ENCODE measurements at regions not wholly inside any gene's neighbourhood (a gene's known extent, or its start where the extent isn't known, plus 50 kb on each side); places are given as distances from the start of the nearest gene placed in this dataset.

DNA sequence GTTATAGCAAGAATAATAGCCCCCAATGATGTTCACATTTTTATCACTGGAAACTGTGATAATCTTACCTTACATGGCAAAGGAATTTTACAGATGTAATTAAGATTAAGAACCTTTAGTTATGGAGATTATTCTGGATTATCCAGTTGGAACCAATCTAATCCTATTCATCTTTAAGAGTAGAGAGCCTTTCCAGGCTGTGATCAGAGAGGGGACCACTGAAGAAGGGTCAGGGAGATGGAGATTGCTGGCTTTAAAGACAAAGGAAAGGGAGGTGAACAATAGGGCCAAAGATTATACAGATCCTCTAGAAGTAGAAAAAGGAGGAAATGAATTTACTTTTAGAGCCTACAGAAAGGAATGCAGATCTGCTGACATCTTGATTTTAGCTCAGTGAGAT, 253.5 kb upstream of the GRIN3A start:
- TF ChIP-seq, protein P1, sequence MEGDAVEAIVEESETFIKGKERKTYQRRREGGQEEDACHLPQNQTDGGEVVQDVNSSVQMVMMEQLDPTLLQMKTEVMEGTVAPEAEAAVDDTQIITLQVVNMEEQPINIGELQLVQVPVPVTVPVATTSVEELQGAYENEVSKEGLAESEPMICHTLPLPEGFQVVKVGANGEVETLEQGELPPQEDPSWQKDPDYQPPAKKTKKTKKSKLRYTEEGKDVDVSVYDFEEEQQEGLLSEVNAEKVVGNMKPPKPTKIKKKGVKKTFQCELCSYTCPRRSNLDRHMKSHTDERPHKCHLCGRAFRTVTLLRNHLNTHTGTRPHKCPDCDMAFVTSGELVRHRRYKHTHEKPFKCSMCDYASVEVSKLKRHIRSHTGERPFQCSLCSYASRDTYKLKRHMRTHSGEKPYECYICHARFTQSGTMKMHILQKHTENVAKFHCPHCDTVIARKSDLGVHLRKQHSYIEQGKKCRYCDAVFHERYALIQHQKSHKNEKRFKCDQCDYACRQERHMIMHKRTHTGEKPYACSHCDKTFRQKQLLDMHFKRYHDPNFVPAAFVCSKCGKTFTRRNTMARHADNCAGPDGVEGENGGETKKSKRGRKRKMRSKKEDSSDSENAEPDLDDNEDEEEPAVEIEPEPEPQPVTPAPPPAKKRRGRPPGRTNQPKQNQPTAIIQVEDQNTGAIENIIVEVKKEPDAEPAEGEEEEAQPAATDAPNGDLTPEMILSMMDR (conservative IDR thresholded peaks at IDR 0.05), result no peak
- TF ChIP-seq ZFX (IDR thresholded peaks at IDR 0.05), result no peak

All from C4-2B (cell line).